ENCODE measurements at regions not wholly inside any gene's neighbourhood (a gene's known extent, or its start where the extent isn't known, plus 50 kb on each side); places are given as distances from the start of the nearest gene placed in this dataset.

- DNase-seq (ENCODE audit: low read depth in 4 of 4, low spot score in 2 of 4) = no peak
Measured at GRCh38 chr9:119101048-119101447, 268.2 kb downstream of the BRINP1 start.

- DNase-seq (ENCODE audit: low read depth in 4 of 4, low spot score in 2 of 4) = no peak
Measured at GRCh38 chr9:119114681-119115080, 254.6 kb downstream of the BRINP1 start.
